Trophoblast cell (in vitro differentiated cells and primary cell): ENCODE measurements at regions not wholly inside any gene's neighbourhood (a gene's known extent, or its start where the extent isn't known, plus 50 kb on each side); places are given as distances from the start of the nearest gene placed in this dataset.

Experiments
- DNase-seq, 2 donors: peaks; one replicate each; pipeline ENCODE4 v3.0.0-alpha.2; 2016
- H2AFZ ChIP-seq: 2 replicates; pipeline ENCODE4 v1.6.1; 2013; ENCODE audit warnings: low read length, moderate library complexity, mild to moderate bottlenecking; ENCODE audit not compliant: insufficient read depth, poor library complexity
- H2AK5ac ChIP-seq: 2 replicates; pipeline ENCODE4 v1.6.1; 2013; ENCODE audit warnings: mild to moderate bottlenecking, low read length
- H2BK120ac ChIP-seq: 2 replicates; pipeline ENCODE4 v1.6.1; 2013; ENCODE audit warnings: low read length, mild to moderate bottlenecking, moderate library complexity; ENCODE audit not compliant: insufficient read depth, poor library complexity
- H2BK12ac ChIP-seq: 2 replicates; pipeline ENCODE4 v1.6.1; 2013; ENCODE audit warnings: mild to moderate bottlenecking, low read length, moderate library complexity
- H2BK5ac ChIP-seq: 2 replicates; pipeline ENCODE4 v1.6.1; 2013; ENCODE audit warnings: low read length, low read depth, moderate library complexity, mild to moderate bottlenecking; ENCODE audit not compliant: poor library complexity
- H3K14ac ChIP-seq: 2 replicates; pipeline ENCODE4 v1.6.1; 2013; ENCODE audit warnings: mild to moderate bottlenecking, low read length
- H3K18ac ChIP-seq: 2 replicates; pipeline ENCODE4 v1.6.1; 2013; ENCODE audit warnings: mild to moderate bottlenecking, low read length
- H3K23ac ChIP-seq: 2 replicates; pipeline ENCODE4 v1.6.1; 2013; ENCODE audit warnings: low read length
- H3K27ac ChIP-seq: 2 replicates; pipeline ENCODE4 v1.5.1; 2013; ENCODE audit warnings: low read depth, mild to moderate bottlenecking, inconsistent platforms, low read length, moderate library complexity
- H3K27me3 ChIP-seq: 2 replicates; pipeline ENCODE4 v1.6.1; 2013; ENCODE audit warnings: inconsistent platforms, mild to moderate bottlenecking, low read length, moderate library complexity; ENCODE audit not compliant: insufficient read depth
- H3K36me3 ChIP-seq, 2 experiments: 1 replicate in 1 of 2; 2 replicates in 1 of 2; pipeline ENCODE4 v1.6.1; 2013; ENCODE audit warnings: low read length in 2 of 2, mild to moderate bottlenecking in 2 of 2, moderate library complexity in 1 of 2; ENCODE audit not compliant: insufficient read depth in 2 of 2, control insufficient read depth in 1 of 2
- H3K4ac ChIP-seq: 2 replicates; pipeline ENCODE4 v1.6.1; 2013; ENCODE audit warnings: low read depth, mild to moderate bottlenecking, low read length, moderate library complexity
- H3K4me1 ChIP-seq, 2 experiments: 1 replicate in 1 of 2; 2 replicates in 1 of 2; pipeline ENCODE4 v1.6.1; 2013; ENCODE audit warnings: low read length in 2 of 2, mild to moderate bottlenecking in 2 of 2, moderate library complexity in 1 of 2; ENCODE audit not compliant: insufficient read depth in 2 of 2, control insufficient read depth in 1 of 2
- H3K4me2 ChIP-seq: 2 replicates; pipeline ENCODE4 v1.6.1; 2013; ENCODE audit warnings: inconsistent platforms, mild to moderate bottlenecking, low read length, moderate library complexity
- H3K4me3 ChIP-seq: 2 replicates; pipeline ENCODE4 v1.5.1; 2013; ENCODE audit warnings: mild to moderate bottlenecking, low read depth, low read length, inconsistent platforms
- H3K79me1 ChIP-seq: one replicate; pipeline ENCODE4 v1.6.1; 2013; ENCODE audit warnings: low read length
- H3K79me2 ChIP-seq: 2 replicates; pipeline ENCODE4 v1.6.1; 2013; ENCODE audit warnings: low read length, mild to moderate bottlenecking; ENCODE audit not compliant: control insufficient read depth, insufficient read depth, poor library complexity
- H3K9ac ChIP-seq: 2 replicates; pipeline ENCODE4 v1.6.1; 2013; ENCODE audit warnings: mild to moderate bottlenecking, low read length
- H3K9me3 ChIP-seq: 2 replicates; pipeline ENCODE4 v1.6.1; 2013; ENCODE audit warnings: low read depth, mild to moderate bottlenecking, control low read depth, inconsistent platforms, low read length; ENCODE audit not compliant: insufficient read depth
- H4K12ac ChIP-seq: 2 replicates; pipeline ENCODE4 v1.6.1; 2013; ENCODE audit warnings: low read depth, mild to moderate bottlenecking, low read length, moderate library complexity
- H4K8ac ChIP-seq: 2 replicates; pipeline ENCODE4 v1.6.1; 2013; ENCODE audit warnings: low read depth, mild to moderate bottlenecking, low read length, moderate library complexity
- H4K91ac ChIP-seq: one replicate; pipeline ENCODE4 v1.6.1; 2013; ENCODE audit warnings: low read depth, mild to moderate bottlenecking, low read length, moderate library complexity
- WGBS: extraction: QIAGEN DNeasy Blood & Tissue Kit; methylation state at CpG from one replicate; pipeline ENCODE4 v1.1.7; 2013; ENCODE audit warnings: missing lambda C conversion rate; ENCODE audit not compliant: insufficient read length, insufficient coverage; ENCODE audit errors: extremely low coverage; 5-methylcytosine and 5-hydroxymethylcytosine counted together

- Histone ChIP-seq H3K14ac (peak overlapping the region; percentile 20), H3K79me2 (no peaks in the 10 kb centered on the region), H3K4me2 (no peak overlapping the region), H2BK12ac (peak overlapping the region; percentile 12), H3K27me3 (no peaks in the 10 kb centered on the region), H2AFZ (no peak overlapping the region), H2BK5ac (no peak overlapping the region), H2BK120ac (no peak overlapping the region), H3K4me1 (peaks cover 11 to 16% of the 10 kb centered on the region in 2 experiments), H3K9me3 (peaks cover 1% of the 10 kb centered on the region), H3K9ac (no peak overlapping the region), H2AK5ac (peak overlapping the region; percentile 31), H3K18ac (no peak overlapping the region), H3K36me3 (no peaks in the 10 kb centered on the region), H3K4ac (no peak overlapping the region), H3K23ac (no peak overlapping the region), H4K91ac (peak overlapping the region; percentile 25), H3K4me3 (no peak overlapping the region), H3K27ac (no peak overlapping the region), H3K79me1 (peaks cover 12% of the 10 kb centered on the region), H4K12ac (no peak overlapping the region), H4K8ac (no peak overlapping the region)
- DNase-seq: no peak
- no CpG with 5 or more reads among the region's 7 CpGs for WGBS
Observed at GRCh38 chr3:59451800-59452746, 402.2 kb upstream of the CFAP20DC start.

GRCh38 chr3:59450946-59451763 is 401.3 kb upstream of the CFAP20DC start:
- no peak overlapping the region for H3K4me2 ChIP-seq
- no peak overlapping the region for H3K4me3 ChIP-seq
- H3K36me3 ChIP-seq: no peaks in the 10 kb centered on the region
- H4K91ac ChIP-seq: peak overlapping the region; percentile 82
- no peak overlapping the region for H3K9ac ChIP-seq
- H2AK5ac ChIP-seq: no peak overlapping the region
- H3K79me2 ChIP-seq: no peaks in the 10 kb centered on the region
- peak overlapping the region; percentile 41 for H2BK12ac ChIP-seq
- peak overlapping the region; percentile 44 for H3K27ac ChIP-seq
- no peak overlapping the region for H2BK120ac ChIP-seq
- H3K27me3 ChIP-seq: no peaks in the 10 kb centered on the region
- H3K4ac ChIP-seq: no peak overlapping the region
- no peaks in the 10 kb centered on the region for H3K9me3 ChIP-seq
- peaks cover 11 to 16% of the 10 kb centered on the region in 2 experiments for H3K4me1 ChIP-seq
- H3K79me1 ChIP-seq: peaks cover 14% of the 10 kb centered on the region
- H2BK5ac ChIP-seq: peak overlapping the region; percentile 31
- peak in 1 of 2 donors; percentile 65 for DNase-seq
- no peak overlapping the region for H4K8ac ChIP-seq
- H3K18ac ChIP-seq: no peak overlapping the region
- no peak overlapping the region for H4K12ac ChIP-seq
- no peak overlapping the region for H2AFZ ChIP-seq
- no peak overlapping the region for H3K23ac ChIP-seq
- no CpG with 5 or more reads among the region's 6 CpGs for WGBS
- H3K14ac ChIP-seq: no peak overlapping the region

- Histone ChIP-seq H3K23ac (no peak overlapping the region), H3K4me2 (no peak overlapping the region), H4K8ac (no peak overlapping the region), H2BK5ac (no peak overlapping the region), H3K27me3 (no peaks in the 10 kb centered on the region), H3K14ac (no peak overlapping the region), H3K4me3 (no peak overlapping the region), H3K18ac (no peak overlapping the region), H3K4me1 (peaks cover 11 to 16% of the 10 kb centered on the region in 2 experiments), H2AK5ac (no peak overlapping the region), H3K9ac (no peak overlapping the region), H3K27ac (no peak overlapping the region), H3K79me2 (no peaks in the 10 kb centered on the region), H2BK120ac (no peak overlapping the region), H2AFZ (no peak overlapping the region), H4K91ac (no peak overlapping the region), H3K36me3 (no peaks in the 10 kb centered on the region), H4K12ac (no peak overlapping the region), H3K4ac (no peak overlapping the region), H2BK12ac (no peak overlapping the region), H3K79me1 (peaks cover 14% of the 10 kb centered on the region), H3K9me3 (no peaks in the 10 kb centered on the region)
- WGBS: no CpG with 5 or more reads among the region's 5 CpGs
- no peak for DNase-seq
Observed at GRCh38 chr3:59450437-59450836, 400.6 kb upstream of the CFAP20DC start.

- H3K4ac ChIP-seq: peak overlapping the region; percentile 0
- H2AFZ ChIP-seq: no peak overlapping the region
- no peak overlapping the region for H2AK5ac ChIP-seq
- H3K23ac ChIP-seq: no peak overlapping the region
- H3K4me2 ChIP-seq: no peak overlapping the region
- H4K12ac ChIP-seq: no peak overlapping the region
- H3K18ac ChIP-seq: peak overlapping the region; percentile 28
- DNase-seq: peak; percentile 41 to 73
- no peak overlapping the region for H2BK12ac ChIP-seq
- no peak overlapping the region for H3K9ac ChIP-seq
- no peaks in the 10 kb centered on the region for H3K9me3 ChIP-seq
- peak overlapping the region; percentile 75 for H3K27ac ChIP-seq
- no peaks in the 10 kb centered on the region for H3K27me3 ChIP-seq
- no peak overlapping the region for H3K4me3 ChIP-seq
- H3K14ac ChIP-seq: peak overlapping the region; percentile 8
- H4K91ac ChIP-seq: peak overlapping the region; percentile 87
- H3K36me3 ChIP-seq: no peaks in the 10 kb centered on the region
- peaks cover 16% of the 10 kb centered on the region for H3K79me1 ChIP-seq
- H3K79me2 ChIP-seq: no peaks in the 10 kb centered on the region
- peaks cover 13 to 15% of the 10 kb centered on the region in 2 experiments for H3K4me1 ChIP-seq
- no CpG with 5 or more reads among the region's 6 CpGs for WGBS
- H2BK120ac ChIP-seq: peak overlapping the region; percentile 12
- peak overlapping the region; percentile 73 for H2BK5ac ChIP-seq
- peak overlapping the region; percentile 51 for H4K8ac ChIP-seq
Observed at GRCh38 chr3:59446775-59447465, 397.1 kb upstream of the CFAP20DC start.
